ENCODE measurements at regions not wholly inside any gene's neighbourhood (a gene's known extent, or its start where the extent isn't known, plus 50 kb on each side); places are given as distances from the start of the nearest gene placed in this dataset.
"Not testable (repeated sequence)": the region's sequence is repeated elsewhere in the genome, so short reads cannot be mapped to it uniquely, and the experiment has no call there.

DNA sequence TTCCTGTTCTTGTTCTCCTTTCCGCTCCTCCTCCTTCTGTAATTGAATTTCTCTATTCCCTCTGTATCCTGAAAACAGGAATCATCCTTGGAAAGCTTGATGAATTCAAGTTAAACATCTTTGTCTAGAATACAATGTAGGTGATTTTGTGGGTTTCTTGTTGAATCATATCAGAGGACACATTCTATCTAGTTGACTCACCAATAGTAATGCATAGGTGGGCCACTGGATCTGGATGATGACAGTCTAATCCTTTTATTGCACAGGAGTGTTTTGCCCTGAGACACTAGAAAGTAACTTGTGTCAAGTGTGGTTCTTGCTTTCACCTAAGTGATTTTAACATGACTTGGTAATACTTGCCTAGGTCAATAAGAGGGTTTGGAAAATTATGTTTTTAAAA, 164.3 kb downstream of the RFPL4B start:
- DNase-seq (ENCODE audit: low spot score) = no peak

DNA sequence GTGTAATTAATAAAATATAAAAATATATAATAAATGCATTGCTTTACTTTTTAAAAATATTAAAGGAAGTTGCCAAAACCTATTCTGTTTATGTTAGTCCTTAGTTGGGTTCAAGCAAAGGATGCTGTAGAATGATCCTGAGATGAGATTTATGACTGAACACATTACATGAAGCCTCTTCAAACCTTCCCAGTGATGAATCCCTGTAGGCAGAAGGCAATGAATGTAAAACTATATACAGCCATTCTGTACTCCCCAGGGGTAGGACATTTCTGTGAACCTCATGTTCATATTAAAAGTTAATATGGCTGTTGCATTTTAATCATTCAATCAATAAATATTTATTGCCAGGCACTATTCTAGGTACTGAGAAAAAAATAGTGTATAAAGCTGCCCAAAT, 166.0 kb downstream of the RFPL4B start:
- no peak for DNase-seq (ENCODE audit: low spot score)

DNA sequence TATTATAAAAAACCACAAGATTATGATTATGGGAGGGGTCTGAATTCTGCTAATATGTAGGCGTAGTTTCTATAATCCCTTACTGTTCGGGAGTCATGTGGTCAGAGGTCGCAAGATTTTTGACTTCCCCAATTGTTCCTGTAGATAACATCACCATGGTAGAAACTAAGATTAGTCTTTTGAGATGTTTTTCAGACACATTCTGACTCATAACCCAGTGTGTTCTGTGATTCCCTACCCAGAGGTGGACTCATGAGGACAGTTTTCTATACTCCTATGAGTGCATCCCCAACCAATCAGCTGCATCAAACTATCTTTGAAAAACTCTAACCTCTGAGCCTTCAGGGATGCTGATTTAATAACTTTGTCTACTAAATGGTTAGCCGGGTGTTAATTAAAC, 175.5 kb downstream of the RFPL4B start:
- no peak for DNase-seq (ENCODE audit: low spot score)

GRCh38 chr6:112524071-112524470, 176.9 kb downstream of the RFPL4B start:
- no peak for DNase-seq (ENCODE audit: low spot score)

GRCh38 chr6:112525749-112526148, 178.6 kb downstream of the RFPL4B start:
- DNase-seq (ENCODE audit: low spot score) = no peak

DNA sequence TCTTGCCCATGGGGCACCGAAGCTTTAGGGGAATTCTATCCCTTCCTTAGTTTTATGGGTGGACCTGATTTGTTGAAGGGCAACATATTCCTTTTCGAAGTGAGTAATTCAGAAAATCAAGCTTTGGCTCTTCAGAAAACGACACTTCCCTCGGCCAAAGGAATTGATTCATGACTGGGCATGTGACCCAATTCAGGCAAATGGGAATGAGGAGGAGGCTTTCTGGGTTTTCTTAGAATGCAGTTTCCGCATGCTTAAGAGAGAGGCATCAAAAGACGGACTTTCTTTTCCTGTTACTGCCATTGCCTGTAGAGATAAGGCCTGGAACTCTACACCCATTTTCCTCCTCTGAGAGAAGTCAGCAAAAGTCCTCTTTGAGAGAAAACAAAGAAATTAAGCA, 179.5 kb downstream of the RFPL4B start:
- DNase-seq (ENCODE audit: low spot score) = no peak

DNA sequence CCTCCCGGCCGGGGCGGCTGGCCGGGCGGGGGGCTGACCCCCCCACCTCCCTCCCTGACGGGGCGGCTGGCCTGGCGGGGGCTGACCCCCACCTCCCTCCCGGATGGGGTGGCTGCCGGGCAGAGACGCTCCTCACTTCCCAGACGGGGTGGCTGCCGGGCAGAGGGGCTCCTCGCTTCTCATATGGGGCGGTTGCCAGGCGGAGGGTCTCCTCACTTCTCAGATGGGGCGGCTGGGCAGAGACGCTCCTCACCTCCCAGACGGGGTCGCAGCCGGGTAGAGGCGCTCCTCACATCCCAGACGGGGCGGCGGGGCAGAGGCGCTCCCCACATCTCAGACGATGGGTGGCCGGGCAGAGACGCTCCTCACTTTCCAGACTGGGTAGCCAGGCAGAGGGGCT, 181.2 kb downstream of the RFPL4B start:
- DNase-seq (ENCODE audit: low spot score) = not testable (repeated sequence)

DNA sequence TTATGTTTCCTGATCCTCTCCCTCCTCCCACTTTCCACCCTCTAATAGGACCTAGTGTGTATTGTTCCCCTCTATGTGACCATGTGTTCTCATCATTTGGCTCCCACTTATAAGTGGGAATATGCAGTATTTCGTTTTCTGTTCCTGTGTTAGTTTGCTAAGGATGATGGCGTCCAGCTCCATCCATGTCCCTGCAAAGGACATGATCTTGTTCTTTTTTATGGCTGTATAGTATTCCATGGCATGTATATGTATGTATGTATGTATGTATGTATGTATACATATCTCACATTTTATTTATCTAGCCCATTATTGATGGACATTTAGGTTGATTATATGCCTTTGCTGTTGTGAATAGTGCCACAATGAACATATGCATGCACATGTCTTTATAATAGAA, 188.7 kb downstream of the RFPL4B start:
- DNase-seq (ENCODE audit: low spot score) = no peak

GRCh38 chr6:112539355-112539754, 192.2 kb downstream of the RFPL4B start:
- no peak for DNase-seq (ENCODE audit: low spot score)

DNA sequence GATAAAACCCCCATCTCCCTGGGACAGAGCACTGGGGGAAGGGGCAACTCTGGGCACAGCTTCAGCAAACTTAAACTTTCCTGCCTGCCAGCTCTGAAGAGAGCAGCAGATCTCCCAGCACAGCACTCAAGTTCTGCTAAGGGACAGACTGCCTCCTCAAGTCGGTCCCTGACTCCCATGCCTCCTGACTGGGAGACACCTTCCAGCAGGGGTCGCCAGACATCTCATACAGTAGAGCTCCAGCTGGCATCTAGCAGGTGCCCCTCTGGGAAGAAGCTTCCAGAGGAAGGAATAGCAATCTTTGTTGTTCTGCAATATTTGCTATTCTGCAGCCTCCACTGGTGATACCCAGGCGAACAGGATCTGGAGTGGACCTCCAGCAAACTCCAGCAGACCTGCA, 194.7 kb downstream of the RFPL4B start:
- not testable (repeated sequence) for DNase-seq (ENCODE audit: low spot score)

- not testable (repeated sequence) for DNase-seq (ENCODE audit: low spot score)
Observed at GRCh38 chr6:112547321-112548085, 200.4 kb downstream of the RFPL4B start.

DNA sequence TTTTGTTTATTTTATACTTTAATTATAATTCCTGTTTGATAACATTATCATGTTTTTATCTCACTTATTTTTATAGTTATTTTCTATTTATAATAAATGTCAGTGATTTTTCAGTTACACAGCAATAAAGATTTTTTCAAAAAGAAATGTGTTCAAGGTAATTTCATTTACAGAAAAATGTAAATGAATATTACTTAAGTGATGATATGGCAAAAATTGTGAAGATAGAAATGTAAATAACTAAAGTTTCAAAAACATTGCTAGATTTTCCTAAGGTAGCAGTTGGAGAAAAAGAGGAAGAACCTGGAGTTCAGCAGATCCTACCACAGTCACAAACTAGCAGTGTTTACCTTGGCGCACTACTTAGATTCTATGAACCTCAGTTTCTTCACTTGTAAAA, 202.6 kb downstream of the RFPL4B start:
- DNase-seq (ENCODE audit: low spot score) = no peak

DNA sequence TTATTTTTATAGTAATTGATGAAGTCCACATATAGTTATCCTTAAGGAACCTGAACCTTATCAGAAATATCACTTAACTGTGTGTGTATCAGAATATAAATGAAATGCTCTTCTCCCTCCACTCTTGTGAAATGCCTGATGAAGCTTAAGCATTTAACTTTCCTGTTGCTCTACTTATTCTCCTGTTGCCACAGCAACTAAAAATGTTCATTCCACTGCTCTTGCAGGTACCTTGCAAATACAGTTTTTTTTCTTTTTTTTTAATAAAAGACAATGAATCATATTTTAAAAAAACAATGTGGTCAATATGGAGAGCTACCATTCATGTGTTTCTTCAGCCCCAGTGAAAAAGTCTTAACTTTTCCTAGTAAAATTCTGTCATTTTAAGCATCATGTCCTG, 210.3 kb downstream of the RFPL4B start:
- DNase-seq (ENCODE audit: low spot score) = no peak

DNA sequence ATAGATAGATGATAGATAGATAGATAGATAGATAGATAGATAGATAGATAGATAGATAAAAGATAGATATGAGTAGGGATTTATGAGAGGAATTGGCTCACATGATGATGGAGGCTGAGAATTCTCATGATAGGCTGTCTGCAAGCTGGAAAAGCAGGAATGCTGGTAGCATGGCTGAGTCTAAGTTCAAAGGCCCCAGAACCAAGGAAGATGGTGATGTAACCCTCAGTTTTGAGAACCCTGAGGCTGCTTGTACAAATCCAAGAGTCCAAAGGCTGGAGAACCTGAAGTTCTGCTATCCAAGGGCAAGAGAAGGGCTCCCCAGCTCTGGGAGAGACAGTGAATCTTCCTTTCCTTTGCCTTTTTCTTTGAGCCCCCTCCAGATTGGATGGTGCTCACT, 210.8 kb downstream of the RFPL4B start:
- DNase-seq (ENCODE audit: low spot score) = no peak

DNA sequence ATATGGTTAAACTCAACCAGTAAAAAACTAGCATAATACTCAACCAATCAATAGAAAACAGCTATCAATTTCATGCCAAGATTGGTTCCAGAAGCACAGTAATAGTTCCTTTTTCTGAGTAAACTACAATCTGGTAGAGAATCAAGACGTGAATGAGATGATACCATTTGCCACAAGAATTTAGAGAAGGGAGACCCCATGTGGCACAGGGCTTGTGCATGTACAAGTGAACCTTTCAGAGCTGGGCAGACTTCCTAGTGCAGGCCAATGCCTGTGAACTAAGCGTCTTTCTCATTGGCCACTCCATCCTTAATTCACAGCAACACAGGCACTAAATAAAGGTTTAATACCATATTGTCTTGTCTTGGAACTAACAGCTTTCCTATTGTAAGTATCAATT, 213.5 kb downstream of the RFPL4B start:
- no peak for DNase-seq (ENCODE audit: low spot score)

- no peak for DNase-seq (ENCODE audit: low spot score)
Observed at GRCh38 chr6:112562301-112563231, 215.4 kb downstream of the RFPL4B start.

DNA sequence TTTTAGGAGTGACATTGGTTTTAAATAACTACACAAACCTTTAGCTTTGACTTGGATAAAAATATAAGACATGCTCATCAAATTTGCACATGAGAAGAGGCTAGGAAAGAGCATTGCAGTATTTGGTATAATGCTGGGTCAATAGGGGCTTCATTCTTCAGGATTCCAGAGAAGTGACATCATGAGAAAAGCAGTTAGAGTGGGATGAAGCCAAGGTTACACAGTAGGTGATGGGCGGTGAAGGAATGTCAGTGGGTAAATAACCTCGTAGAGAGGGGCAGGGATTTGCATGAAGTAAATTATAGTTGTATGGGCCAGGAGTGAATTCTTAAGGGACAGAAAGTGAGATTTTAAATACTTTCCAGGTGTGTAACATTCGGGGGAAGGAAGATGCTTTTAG, 216.2 kb downstream of the RFPL4B start:
- DNase-seq (ENCODE audit: low spot score) = no peak

GRCh38 chr6:112568066-112568465, 220.9 kb downstream of the RFPL4B start:
- no peak for DNase-seq (ENCODE audit: low spot score)

GRCh38 chr6:112571488-112572270, 224.5 kb downstream of the RFPL4B start:
- DNase-seq (ENCODE audit: low spot score) = no peak

- DNase-seq (ENCODE audit: low spot score) = no peak
Observed at GRCh38 chr6:112574190-112574589, 227.1 kb downstream of the RFPL4B start.

GRCh38 chr6:112575309-112575834, 228.2 kb downstream of the RFPL4B start:
- DNase-seq (ENCODE audit: low spot score) = no peak

DNA sequence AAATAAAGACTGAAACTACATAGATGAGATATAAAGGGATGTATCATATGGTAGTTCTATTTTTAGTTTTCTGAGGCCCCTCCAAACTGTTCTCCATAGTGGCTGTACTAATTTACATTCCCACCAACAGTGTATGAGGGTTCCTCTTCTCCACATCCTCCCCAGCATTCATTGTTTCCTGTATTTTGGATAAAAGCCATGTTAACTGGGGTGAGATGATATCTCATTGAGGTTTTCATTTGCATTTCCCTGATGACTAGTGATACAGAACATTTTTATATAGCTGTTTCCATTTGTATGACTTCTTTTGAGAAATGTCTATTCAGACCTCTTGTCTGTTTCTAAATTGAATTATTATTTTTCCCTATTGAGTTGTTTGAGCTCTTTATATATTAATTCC, 229.3 kb downstream of the RFPL4B start:
- DNase-seq (ENCODE audit: low spot score) = no peak
